H9 (cell line): ENCODE measurements at regions not wholly inside any gene's neighbourhood (a gene's known extent, or its start where the extent isn't known, plus 50 kb on each side); places are given as distances from the start of the nearest gene placed in this dataset.

Source experiments
- DNase-seq: peaks from one replicate; pipeline ENCODE4 v3.0.0-alpha.2; 2017
- H2AFZ ChIP-seq: one replicate; pipeline ENCODE4 v1.6.1; 2013; ENCODE audit warnings: mild to moderate bottlenecking, low read length, control low read depth, moderate library complexity
- H2AK5ac ChIP-seq: 2 replicates; pipeline ENCODE4 v1.6.1; 2013; ENCODE audit warnings: low read length, control low read depth, mixed read lengths; ENCODE audit not compliant: insufficient read length
- H2BK120ac ChIP-seq: one replicate; pipeline ENCODE4 v1.6.1; 2013; ENCODE audit warnings: low read depth, mild to moderate bottlenecking, low read length, control low read depth, inconsistent platforms; ENCODE audit not compliant: poor library complexity, severe bottlenecking
- H2BK12ac ChIP-seq: 2 replicates; pipeline ENCODE4 v1.6.1; 2013; ENCODE audit warnings: low read length, control low read depth, mixed read lengths, low read depth; ENCODE audit not compliant: insufficient read length
- H2BK15ac ChIP-seq: 2 replicates; pipeline ENCODE4 v1.6.1; 2013; ENCODE audit warnings: low read depth, low read length, control low read depth
- H2BK20ac ChIP-seq: one replicate; pipeline ENCODE4 v1.6.1; 2013; ENCODE audit warnings: low read depth, mild to moderate bottlenecking, low read length, control low read depth, inconsistent platforms; ENCODE audit not compliant: poor library complexity, severe bottlenecking
- H2BK5ac ChIP-seq: 2 replicates; pipeline ENCODE4 v1.6.1; 2013; ENCODE audit warnings: low read length, control low read depth, mixed read lengths; ENCODE audit not compliant: insufficient read length
- H3K14ac ChIP-seq: 2 replicates; pipeline ENCODE4 v1.6.1; 2013; ENCODE audit warnings: low read length, control low read depth; ENCODE audit not compliant: insufficient read depth
- H3K18ac ChIP-seq: 2 replicates; pipeline ENCODE4 v1.6.1; 2013; ENCODE audit warnings: low read depth, mild to moderate bottlenecking, mixed read lengths, low read length, control low read depth; ENCODE audit not compliant: insufficient read length
- H3K23ac ChIP-seq: 2 replicates; pipeline ENCODE4 v1.6.1; 2013; ENCODE audit warnings: low read length, control low read depth, mixed read lengths, low read depth; ENCODE audit not compliant: insufficient read length
- H3K23me2 ChIP-seq: 2 replicates; pipeline ENCODE4 v1.6.1; 2013; ENCODE audit warnings: low read depth, mild to moderate bottlenecking, mixed read lengths, low read length, control low read depth; ENCODE audit not compliant: insufficient read length, poor library complexity, severe bottlenecking
- H3K27ac ChIP-seq: 2 replicates; pipeline ENCODE4 v1.5.1; 2013; ENCODE audit warnings: low read length, control low read depth, mixed read lengths, low read depth; ENCODE audit not compliant: insufficient read length
- H3K27me3 ChIP-seq: 2 replicates; pipeline ENCODE4 v1.6.1; 2013; ENCODE audit warnings: low read length, control low read depth, inconsistent platforms; ENCODE audit not compliant: insufficient read depth
- H3K4ac ChIP-seq: 2 replicates; pipeline ENCODE4 v1.6.1; 2013; ENCODE audit warnings: low read depth, mild to moderate bottlenecking, control low read depth, inconsistent platforms, low read length, moderate library complexity
- H3K4me1 ChIP-seq: 2 replicates; pipeline ENCODE4 v1.6.1; 2013; ENCODE audit warnings: low read length, control low read depth, inconsistent platforms; ENCODE audit not compliant: insufficient read depth
- H3K4me2 ChIP-seq: 2 replicates; pipeline ENCODE4 v1.6.1; 2013; ENCODE audit warnings: low read length, control low read depth, mixed read lengths; ENCODE audit not compliant: insufficient read length, insufficient read depth
- H3K56ac ChIP-seq: 2 replicates; pipeline ENCODE4 v1.6.1; 2013; ENCODE audit warnings: low read depth, mild to moderate bottlenecking, mixed read lengths, low read length, control low read depth; ENCODE audit not compliant: insufficient read length
- H3K79me1 ChIP-seq: 2 replicates; pipeline ENCODE4 v1.6.1; 2013; ENCODE audit warnings: low read depth, mild to moderate bottlenecking, moderate library complexity, low read length, control low read depth, inconsistent platforms; ENCODE audit not compliant: insufficient read depth, poor library complexity, severe bottlenecking
- H3K79me2 ChIP-seq: 2 replicates; pipeline ENCODE4 v1.6.1; 2013; ENCODE audit warnings: low read length, control low read depth, inconsistent platforms; ENCODE audit not compliant: insufficient read depth
- H3K9ac ChIP-seq: 2 replicates; pipeline ENCODE4 v1.6.1; 2013; ENCODE audit warnings: low read length, control low read depth, mixed read lengths; ENCODE audit not compliant: insufficient read length; ENCODE audit errors: extremely low read depth
- H3K9me3 ChIP-seq: one replicate; pipeline ENCODE4 v1.6.1; 2013; ENCODE audit warnings: low read depth, low read length, inconsistent platforms; ENCODE audit not compliant: control insufficient read depth
- H3T11ph ChIP-seq: one replicate; pipeline ENCODE4 v1.6.1; 2013; ENCODE audit warnings: mild to moderate bottlenecking, low read length, control low read depth, inconsistent platforms
- H4K20me1 ChIP-seq: one replicate; pipeline ENCODE4 v1.6.1; 2013; ENCODE audit not compliant: control insufficient read depth, insufficient read length, insufficient read depth
- H4K5ac ChIP-seq: 2 replicates; pipeline ENCODE4 v1.6.1; 2013; ENCODE audit warnings: low read depth, mild to moderate bottlenecking, mixed read lengths, low read length, control low read depth; ENCODE audit not compliant: insufficient read length
- H4K8ac ChIP-seq: replicated peaks from 2 replicates; pipeline ENCODE4 v1.6.1; 2013; ENCODE audit warnings: low read length, control low read depth, mixed read lengths, low read depth; ENCODE audit not compliant: insufficient read length
- H4K91ac ChIP-seq: 2 replicates; pipeline ENCODE4 v1.6.1; 2013; ENCODE audit warnings: low read depth, mild to moderate bottlenecking, moderate library complexity, mixed read lengths, low read length, control low read depth; ENCODE audit not compliant: insufficient read length
- H3K27ac Mint-ChIP-seq, 3 experiments: 2 replicates in 2 of 3; 3 replicates in 1 of 3; pipeline ENCODE4 v1.8.0; 2020 to 2021; ENCODE audit warnings: mixed read lengths in 3 of 3, mild to moderate bottlenecking in 1 of 3, moderate library complexity in 1 of 3
- H3K27me3 Mint-ChIP-seq: 2 replicates; pipeline ENCODE4 v1.8.0; 2021; ENCODE audit warnings: low read depth, mild to moderate bottlenecking, moderate library complexity, mixed read lengths
- H3K36me3 Mint-ChIP-seq, 3 experiments: 2 replicates in 2 of 3; 3 replicates in 1 of 3; pipeline ENCODE4 v1.8.0; 2020 to 2021; ENCODE audit warnings: low read depth in 3 of 3, mixed read lengths in 3 of 3; ENCODE audit not compliant: insufficient read depth in 1 of 3
- H3K4me1 Mint-ChIP-seq, 2 experiments: 2 replicates each; pipeline ENCODE4 v1.8.0; 2020; ENCODE audit warnings: mixed read lengths in 2 of 2
- H3K4me3 Mint-ChIP-seq, 2 experiments: 2 replicates in 1 of 2; 3 replicates in 1 of 2; pipeline ENCODE4 v1.8.0; 2020 to 2021; ENCODE audit warnings: mild to moderate bottlenecking in 2 of 2, mixed read lengths in 2 of 2, moderate library complexity in 1 of 2
- H3K9me3 Mint-ChIP-seq, 2 experiments: 2 replicates in 1 of 2; 3 replicates in 1 of 2; pipeline ENCODE4 v1.8.0; 2020; ENCODE audit warnings: mild to moderate bottlenecking in 2 of 2, mixed read lengths in 2 of 2, moderate library complexity in 1 of 2
- CTCF ChIP-seq: fragments of 200-600 bp; sonication (generic); conservative IDR thresholded peaks from 3 replicates; pipeline ENCODE4 v1.8.0; 2021; ENCODE audit warnings: antibody characterized with exemption, mild to moderate bottlenecking
- WGBS: extraction: QIAGEN DNeasy Blood & Tissue Kit; methylation state at CpG from one replicate; pipeline ENCODE4 v1.1.7; 2013; ENCODE audit warnings: missing lambda C conversion rate, low lambda C conversion rate, mixed read lengths; ENCODE audit not compliant: insufficient read length; ENCODE audit errors: extremely low coverage; 5-methylcytosine and 5-hydroxymethylcytosine counted together

- no CpG with 5 or more reads among the region's 3 CpGs for WGBS
These were observed 81.9 kb upstream of the PGR start for GRCh38 chr11:101211407-101211975.

More at GRCh38 chr11:101211407-101211975, 81.9 kb upstream of the PGR start:
- H2BK15ac ChIP-seq, result no peak overlapping the region
- H3K18ac ChIP-seq, result no peak overlapping the region
- no peaks in the 10 kb centered on the region for H3K79me1 ChIP-seq
- TF ChIP-seq CTCF, result no peak
- no peak overlapping the region for H3K23ac ChIP-seq
- Mint-ChIP-seq H3K4me1 (peaks cover 11 to 14% of the 10 kb centered on the region in 2 experiments), H3K9me3 (peaks cover 19 to 35% of the 10 kb centered on the region in 2 experiments), H3K4me3 (no peak overlapping the region), H3K36me3 (peaks cover 12 to 17% (median 15%) of the 10 kb centered on the region in 3 experiments), H3K27me3 (no peaks in the 10 kb centered on the region), H3K27ac (no peak overlapping the region)
- H2BK120ac ChIP-seq, result no peak overlapping the region
- H3T11ph ChIP-seq, result no peak overlapping the region
- H3K27ac ChIP-seq, result no peak overlapping the region
- H3K27me3 ChIP-seq, result no peaks in the 10 kb centered on the region
- no peak overlapping the region for H2AK5ac ChIP-seq
- H4K91ac ChIP-seq, result no peak overlapping the region
- no peak for DNase-seq
- H4K8ac ChIP-seq, result no peak overlapping the region
- no peak overlapping the region for H2BK20ac ChIP-seq
- H3K9ac ChIP-seq, result no peak overlapping the region
- no peaks in the 10 kb centered on the region for H4K20me1 ChIP-seq
- H2BK12ac ChIP-seq, result no peak overlapping the region
- H3K9me3 ChIP-seq, result no peaks in the 10 kb centered on the region
- no peak overlapping the region for H2AFZ ChIP-seq
- no peak overlapping the region for H3K4ac ChIP-seq
- no peak overlapping the region for H3K56ac ChIP-seq
- no peak overlapping the region for H4K5ac ChIP-seq
- no peak overlapping the region for H3K4me2 ChIP-seq
- H3K14ac ChIP-seq, result no peak overlapping the region
- H2BK5ac ChIP-seq, result no peak overlapping the region
- no peaks in the 10 kb centered on the region; the same call in 1 of the 2 replicates for H3K4me1 ChIP-seq
- H3K23me2 ChIP-seq, result no peaks in the 10 kb centered on the region
- H3K79me2 ChIP-seq, result no peaks in the 10 kb centered on the region
